IPS-20b (cell line): ENCODE measurements at regions not wholly inside any gene's neighbourhood (a gene's known extent, or its start where the extent isn't known, plus 50 kb on each side); places are given as distances from the start of the nearest gene placed in this dataset.

Experiments
- H3K27ac ChIP-seq: one replicate; pipeline ENCODE4 v1.5.1; 2013; ENCODE audit warnings: low read length
- H3K27me3 ChIP-seq: 2 replicates; pipeline ENCODE4 v1.6.1; 2013; ENCODE audit warnings: mild to moderate bottlenecking, low read length, inconsistent platforms; ENCODE audit not compliant: insufficient read depth
- H3K36me3 ChIP-seq: 2 replicates; pipeline ENCODE4 v1.6.1; 2013; ENCODE audit warnings: low read depth, mild to moderate bottlenecking, inconsistent platforms, low read length, moderate library complexity; ENCODE audit not compliant: insufficient read depth
- H3K4me1 ChIP-seq: 2 replicates; pipeline ENCODE4 v1.6.1; 2013; ENCODE audit warnings: mild to moderate bottlenecking, control low read depth, inconsistent platforms, low read length, moderate library complexity; ENCODE audit not compliant: insufficient read depth
- H3K4me3 ChIP-seq: 2 replicates; pipeline ENCODE4 v1.5.1; 2013; ENCODE audit warnings: mild to moderate bottlenecking, low read length, inconsistent platforms
- H3K9ac ChIP-seq: 2 replicates; pipeline ENCODE4 v1.6.1; 2013; ENCODE audit warnings: low read depth, mild to moderate bottlenecking, inconsistent platforms, low read length, moderate library complexity
- H3K9me3 ChIP-seq: 2 replicates; pipeline ENCODE4 v1.6.1; 2013; ENCODE audit warnings: mild to moderate bottlenecking, low read depth, low read length, inconsistent platforms; ENCODE audit not compliant: insufficient read depth

GRCh38 chr9:78753039-78753438 lies 456.1 kb downstream of the PSAT1 start:
- Histone ChIP-seq H3K27me3 (no peaks in the 10 kb centered on the region), H3K27ac (no peak overlapping the region), H3K36me3 (no peaks in the 10 kb centered on the region), H3K4me3 (no peak overlapping the region), H3K4me1 (no peaks in the 10 kb centered on the region), H3K9ac (no peak overlapping the region), H3K9me3 (no peaks in the 10 kb centered on the region)

DNA sequence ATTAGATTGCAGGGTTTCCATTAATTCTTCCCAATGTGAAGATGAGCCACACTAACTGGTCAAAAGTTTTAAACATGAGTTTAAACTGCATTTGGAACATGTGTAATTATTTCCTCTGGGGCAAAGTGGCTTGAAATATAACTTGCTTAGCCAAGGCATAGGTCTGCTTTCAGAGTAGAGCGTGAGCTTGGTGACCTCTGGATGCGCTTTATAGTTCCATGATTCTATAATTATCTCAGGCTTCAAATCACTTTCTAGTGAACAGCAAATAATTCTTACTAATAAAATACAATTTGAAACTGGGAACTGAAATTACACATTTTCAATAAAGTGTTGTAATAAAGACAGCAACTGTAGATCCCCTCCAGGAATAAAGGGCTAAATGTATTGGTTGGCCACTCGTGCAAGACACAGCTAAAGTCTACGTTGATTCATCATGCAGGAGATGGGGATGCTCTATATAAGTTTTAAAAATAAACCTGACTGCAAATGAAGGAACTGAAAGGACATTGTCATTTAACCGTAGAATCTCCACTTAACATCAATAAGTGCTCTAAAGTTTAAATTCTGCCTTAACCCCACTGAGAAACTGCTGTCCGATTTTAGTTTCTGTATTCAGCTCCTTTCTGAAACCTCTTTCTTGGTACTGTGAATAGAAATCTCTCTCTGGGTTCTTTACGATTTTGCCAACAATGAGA lies 460.0 kb downstream of the PSAT1 start:
- Histone ChIP-seq H3K36me3 (no peaks in the 10 kb centered on the region), H3K4me1 (no peaks in the 10 kb centered on the region), H3K9ac (no peak overlapping the region), H3K27ac (no peak overlapping the region), H3K27me3 (no peaks in the 10 kb centered on the region), H3K4me3 (no peak overlapping the region), H3K9me3 (no peaks in the 10 kb centered on the region)

DNA sequence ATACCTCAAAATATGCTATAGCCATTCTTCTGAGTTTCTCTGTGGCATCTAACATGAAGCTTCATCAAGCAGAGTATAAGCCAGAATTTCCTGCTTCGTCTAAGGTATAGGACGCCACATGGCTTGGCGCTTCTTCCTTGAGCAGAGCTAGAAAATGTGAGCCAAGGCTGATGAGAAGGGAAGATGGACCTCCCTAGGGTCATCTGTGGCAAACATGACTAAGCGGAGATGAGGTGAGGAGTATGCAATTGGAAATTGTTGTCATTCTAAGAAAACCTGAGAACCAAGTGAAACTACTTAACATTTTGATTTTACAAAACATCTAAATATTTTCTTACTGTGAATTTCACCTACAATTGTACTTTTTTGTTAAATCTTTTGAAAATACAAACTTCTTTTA lies 466.5 kb downstream of the PSAT1 start:
- no peaks in the 10 kb centered on the region for H3K4me1 ChIP-seq

GRCh38 chr9:78765861-78766260 lies 468.9 kb downstream of the PSAT1 start:
- Histone ChIP-seq H3K9me3 (no peaks in the 10 kb centered on the region), H3K9ac (no peak overlapping the region)

More for the DNA sequence above, 466.5 kb downstream of the PSAT1 start:
- no peaks in the 10 kb centered on the region for H3K9me3 ChIP-seq
- no peaks in the 10 kb centered on the region for H3K36me3 ChIP-seq
- H3K9ac ChIP-seq = no peak overlapping the region
- no peak overlapping the region for H3K27ac ChIP-seq
- no peaks in the 10 kb centered on the region for H3K27me3 ChIP-seq
- H3K4me3 ChIP-seq = no peak overlapping the region

DNA sequence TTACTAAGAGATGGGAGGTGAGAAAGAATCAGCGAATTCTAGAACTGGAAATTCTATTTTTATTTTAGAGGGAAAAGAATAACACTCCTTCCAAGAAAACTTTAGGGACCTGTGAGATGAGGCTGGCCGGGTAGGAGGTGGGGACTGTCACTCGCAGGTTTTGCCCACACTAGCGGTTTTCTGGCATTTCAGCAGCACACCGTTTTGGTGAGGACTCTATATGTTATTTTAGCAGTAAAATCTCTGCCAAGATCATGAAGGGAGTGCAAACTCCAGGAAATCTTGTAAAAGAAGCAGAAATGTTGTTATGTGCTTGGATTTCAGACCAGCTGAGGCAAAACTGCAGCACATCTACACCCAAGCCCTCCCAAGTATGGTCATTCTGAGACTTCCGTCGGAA lies 470.6 kb downstream of the PSAT1 start:
- no peaks in the 10 kb centered on the region for H3K4me1 ChIP-seq
- no peaks in the 10 kb centered on the region for H3K36me3 ChIP-seq
- no peak overlapping the region for H3K9ac ChIP-seq
- no peak overlapping the region for H3K4me3 ChIP-seq
- H3K9me3 ChIP-seq = no peaks in the 10 kb centered on the region
- H3K27me3 ChIP-seq = no peaks in the 10 kb centered on the region
- H3K27ac ChIP-seq = no peak overlapping the region

More at GRCh38 chr9:78765861-78766260, 468.9 kb downstream of the PSAT1 start:
- Histone ChIP-seq H3K27me3 (no peaks in the 10 kb centered on the region), H3K4me3 (no peak overlapping the region), H3K27ac (no peak overlapping the region), H3K36me3 (no peaks in the 10 kb centered on the region), H3K4me1 (no peaks in the 10 kb centered on the region)

- H3K27ac ChIP-seq = no peak overlapping the region
- H3K9ac ChIP-seq = no peak overlapping the region
- H3K9me3 ChIP-seq = no peaks in the 10 kb centered on the region
- no peaks in the 10 kb centered on the region for H3K27me3 ChIP-seq
- no peak overlapping the region for H3K4me3 ChIP-seq
- no peaks in the 10 kb centered on the region for H3K4me1 ChIP-seq
- no peaks in the 10 kb centered on the region for H3K36me3 ChIP-seq
Observed at GRCh38 chr9:78769690-78770089, 472.8 kb downstream of the PSAT1 start.

- Histone ChIP-seq H3K4me3 (no peak overlapping the region), H3K27me3 (no peaks in the 10 kb centered on the region), H3K9me3 (no peaks in the 10 kb centered on the region), H3K4me1 (peaks cover 11% of the 10 kb centered on the region; the same call in 1 of the 2 replicates), H3K9ac (no peak overlapping the region), H3K27ac (no peak overlapping the region), H3K36me3 (no peaks in the 10 kb centered on the region)
Observed at GRCh38 chr9:78775211-78775610, 478.3 kb downstream of the PSAT1 start.

DNA sequence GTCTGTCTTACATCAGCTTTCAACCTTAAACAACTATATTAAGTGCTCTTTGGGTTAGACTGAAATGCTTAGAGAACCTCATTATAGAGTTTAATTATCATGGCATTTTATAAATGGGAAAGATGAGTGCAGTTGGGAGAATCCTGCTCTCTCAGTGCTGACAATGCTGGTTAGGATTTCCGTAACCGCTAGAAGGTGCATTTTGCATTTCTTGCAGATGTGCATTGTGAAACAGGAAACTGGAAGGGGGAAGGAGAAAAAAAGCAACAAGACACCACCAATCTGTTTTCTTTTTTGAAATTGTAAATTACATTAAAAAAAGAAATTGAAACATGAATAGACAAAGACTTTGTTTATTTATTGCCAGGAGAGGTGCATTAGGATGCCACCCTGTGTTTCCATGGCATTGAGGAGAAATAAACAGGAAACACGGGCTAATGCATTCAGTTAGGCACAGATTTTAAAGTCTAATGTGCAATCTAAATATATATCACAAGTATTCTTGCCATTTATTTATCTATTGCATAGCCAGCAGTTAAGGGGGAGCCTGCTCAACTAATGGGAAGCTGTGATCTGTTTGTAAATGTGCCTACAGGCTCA lies 478.9 kb downstream of the PSAT1 start:
- peaks cover 11% of the 10 kb centered on the region; the same call in 1 of the 2 replicates for H3K4me1 ChIP-seq
- no peak overlapping the region for H3K9ac ChIP-seq
- H3K4me3 ChIP-seq = no peak overlapping the region
- H3K27me3 ChIP-seq = no peaks in the 10 kb centered on the region
- no peak overlapping the region for H3K27ac ChIP-seq
- no peaks in the 10 kb centered on the region for H3K36me3 ChIP-seq
- H3K9me3 ChIP-seq = no peaks in the 10 kb centered on the region

- Histone ChIP-seq H3K27ac (no peak overlapping the region), H3K4me3 (no peak overlapping the region), H3K9me3 (no peaks in the 10 kb centered on the region), H3K27me3 (no peaks in the 10 kb centered on the region), H3K9ac (no peak overlapping the region), H3K36me3 (no peaks in the 10 kb centered on the region), H3K4me1 (peaks cover 11% of the 10 kb centered on the region; the same call in 1 of the 2 replicates)
Observed at GRCh38 chr9:78777747-78778146, 480.8 kb downstream of the PSAT1 start.

DNA sequence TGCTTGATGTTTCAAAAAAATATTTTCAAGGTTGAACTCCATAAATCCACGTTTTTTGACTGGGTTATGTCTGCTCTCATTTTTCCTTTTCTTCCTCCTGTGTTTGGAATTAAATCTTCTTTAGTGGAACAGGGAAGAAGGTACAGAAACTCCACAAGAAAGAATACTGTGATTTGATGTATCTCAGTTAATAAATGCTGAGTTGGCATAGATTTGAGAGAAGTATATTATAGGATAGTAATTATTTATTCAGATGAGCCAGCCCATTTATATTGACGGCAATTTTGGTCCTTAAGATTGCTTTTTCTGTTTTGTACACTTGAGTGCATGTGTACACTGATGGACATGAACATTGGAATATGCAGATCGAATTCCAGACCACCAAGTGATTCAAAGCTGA lies 481.4 kb downstream of the PSAT1 start:
- H3K9ac ChIP-seq = no peak overlapping the region
- H3K36me3 ChIP-seq = no peaks in the 10 kb centered on the region
- H3K9me3 ChIP-seq = no peaks in the 10 kb centered on the region
- no peak overlapping the region for H3K27ac ChIP-seq
- H3K4me3 ChIP-seq = no peak overlapping the region
- peaks cover 11% of the 10 kb centered on the region; the same call in 1 of the 2 replicates for H3K4me1 ChIP-seq
- H3K27me3 ChIP-seq = no peaks in the 10 kb centered on the region

- Histone ChIP-seq H3K4me3 (no peak overlapping the region), H3K9me3 (no peaks in the 10 kb centered on the region), H3K27me3 (no peaks in the 10 kb centered on the region), H3K9ac (no peak overlapping the region), H3K27ac (no peak overlapping the region), H3K4me1 (peaks cover 11% of the 10 kb centered on the region; the same call in 1 of the 2 replicates), H3K36me3 (no peaks in the 10 kb centered on the region)
Observed at GRCh38 chr9:78778861-78779374, 482.0 kb downstream of the PSAT1 start.

- no peaks in the 10 kb centered on the region for H3K27me3 ChIP-seq
- no peak overlapping the region for H3K9ac ChIP-seq
- H3K27ac ChIP-seq = no peak overlapping the region
- peaks cover 9% of the 10 kb centered on the region; the same call in 1 of the 2 replicates for H3K4me1 ChIP-seq
- no peaks in the 10 kb centered on the region for H3K36me3 ChIP-seq
- no peak overlapping the region for H3K4me3 ChIP-seq
- no peaks in the 10 kb centered on the region for H3K9me3 ChIP-seq
Observed at GRCh38 chr9:78781681-78782080, 484.8 kb downstream of the PSAT1 start.
